HCT116 (cell line): ENCODE measurements at regions not wholly inside any gene's neighbourhood (a gene's known extent, or its start where the extent isn't known, plus 50 kb on each side); places are given as distances from the start of the nearest gene placed in this dataset.

Experiments used
- ATAC-seq: fragments of 200-7000 bp; cut with Tn5 transposase; 2 replicates; pipeline ENCODE4 v1.9.1; 2020; ENCODE audit warnings: mild to moderate bottlenecking, moderate library complexity
- BruUV-seq: library from RNA; stranded (reverse); fragments of 400-500 nt; replicated peaks from 2 replicates; lab custom pipeline; 2021; lab: Mats Ljungman, UMichigan
- CTCF ChIA-PET: fragments of 300-600 bp; sonication (Branson Sonifier 250); formaldehyde crosslinking; loops from one replicate; lab custom pipeline; 2021; ENCODE audit warnings: antibody characterized with exemption; lab: Charles Lee
- POLR2A ChIA-PET: fragments of 300-600, 350-600 bp; sonication (Branson Sonifier 250); formaldehyde crosslinking; loops from one replicate; lab custom pipeline; 2021; ENCODE audit warnings: antibody characterized with exemption; lab: Charles Lee
- RAD21 ChIA-PET, 2 experiments: fragments of 300-600 bp; sonication (Branson Sonifier 250); formaldehyde crosslinking; loops; one replicate each; lab custom pipeline; 2023; ENCODE audit warnings: low total read pairs in 2 of 2; ENCODE audit not compliant: uncharacterized antibody in 2 of 2, unreplicated experiment in 2 of 2, low non-redundant PET in 1 of 2; lab: Charles Lee
- DNase-seq: peaks from one replicate; pipeline ENCODE4 v3.0.0-alpha.2; 2010; ENCODE audit warnings: low read depth, low spot score
- H2AFZ ChIP-seq: fragments of 200-600 bp; shearing (Covaris generic), sonication (generic); 2 replicates; pipeline ENCODE4 v1.6.1; 2017; ENCODE audit warnings: low read depth, mixed run types, mixed read lengths, antibody characterized with exemption, low read length; ENCODE audit not compliant: poor library complexity, severe bottlenecking
- H3K27ac ChIP-seq: 2 replicates; pipeline ENCODE4 v1.5.1; 2012; ENCODE audit warnings: low read depth, low read length
- H3K27me3 ChIP-seq: fragments of 200-600 bp; sonication (generic); 2 replicates; pipeline ENCODE4 v1.6.1; 2016; ENCODE audit warnings: mixed run types, low read length, mixed read lengths; ENCODE audit not compliant: insufficient read depth
- H3K36me3 ChIP-seq, 2 experiments: fragments of 200-500 bp in 1 of 2; fragments of 200-600 bp in 1 of 2; sonication (Bioruptor generic) in 1 of 2; sonication (generic) in 1 of 2; 2 replicates each; pipeline versions ENCODE4 v1.5.1 to v1.6.1; 2014 to 2016; ENCODE audit warnings: low read length in 2 of 2, inconsistent platforms in 1 of 2, mixed read lengths in 1 of 2, mixed run types in 1 of 2; ENCODE audit not compliant: insufficient read depth in 2 of 2, control insufficient read depth in 1 of 2
- H3K4me1 ChIP-seq, 2 experiments: fragments of 200-600 bp in 1 of 2; sonication (generic) in 1 of 2; 2 replicates each; pipeline versions ENCODE4 v1.5.1 to v1.6.1; 2012 to 2017; ENCODE audit warnings: low read length in 2 of 2, inconsistent platforms in 1 of 2, mild to moderate bottlenecking in 1 of 2, mixed read lengths in 1 of 2, mixed run types in 1 of 2, moderate library complexity in 1 of 2; ENCODE audit not compliant: insufficient read depth in 2 of 2, control insufficient read depth in 1 of 2
- H3K4me2 ChIP-seq: fragments of 200-600 bp; sonication (generic); 2 replicates; pipeline ENCODE4 v1.6.1; 2017; ENCODE audit warnings: mixed run types, low read length, mixed read lengths
- H3K4me3 ChIP-seq, 2 experiments: fragments of 200-600 bp in 1 of 2; sonication (generic) in 1 of 2; replicated peaks in 1 of 2; 2 replicates each; pipeline ENCODE4 v1.5.1; 2011 to 2016; ENCODE audit warnings: low read length in 2 of 2, control low read depth in 1 of 2, low read depth in 1 of 2, mild to moderate bottlenecking in 1 of 2, mixed read lengths in 1 of 2, mixed run types in 1 of 2
- H3K79me2 ChIP-seq: fragments of 200-600 bp; sonication (generic); 2 replicates; pipeline ENCODE4 v1.6.1; 2017; ENCODE audit warnings: mild to moderate bottlenecking, mixed run types, low read length, moderate library complexity, mixed read lengths; ENCODE audit not compliant: insufficient read depth
- H3K9ac ChIP-seq: fragments of 200-600 bp; sonication (generic); 2 replicates; pipeline ENCODE4 v1.6.1; 2016; ENCODE audit warnings: low read length, mixed read lengths
- H3K9me2 ChIP-seq: fragments of 200-600 bp; sonication (generic), shearing (Covaris generic); 2 replicates; pipeline ENCODE4 v1.6.1; 2017; ENCODE audit warnings: mixed run types, mild to moderate bottlenecking, moderate library complexity; ENCODE audit not compliant: insufficient read depth
- H3K9me3 ChIP-seq, 2 experiments: fragments of 200-500 bp in 1 of 2; fragments of 200-600 bp in 1 of 2; sonication (Bioruptor generic) in 1 of 2; sonication (generic) in 1 of 2; 2 replicates each; pipeline ENCODE4 v1.6.1; 2014 to 2017; ENCODE audit warnings: low read length in 2 of 2, mixed read lengths in 2 of 2, inconsistent platforms in 1 of 2, low read depth in 1 of 2, mild to moderate bottlenecking in 1 of 2, mixed run types in 1 of 2, moderate library complexity in 1 of 2; ENCODE audit not compliant: control insufficient read depth in 1 of 2, insufficient read depth in 1 of 2
- H4K20me1 ChIP-seq: fragments of 200-600 bp; sonication (generic), shearing (Covaris generic); 2 replicates; pipeline ENCODE4 v1.6.1; 2017; ENCODE audit warnings: mixed run types, mild to moderate bottlenecking, moderate library complexity; ENCODE audit not compliant: insufficient read depth
- FOSL1 ChIP-seq: IDR thresholded peaks from 2 replicates; pipeline ENCODE4 v1.6.1; 2012; ENCODE audit warnings: low read depth
- POLR2A ChIP-seq: IDR thresholded peaks from 2 replicates; pipeline ENCODE4 v1.7.0; 2011; ENCODE audit warnings: borderline replicate concordance; ENCODE audit not compliant: insufficient read depth, insufficient read length; ENCODE audit errors: extremely low read depth
- POLR2AphosphoS5 ChIP-seq: IDR thresholded peaks from 2 replicates; pipeline ENCODE4 v1.6.1; 2011; ENCODE audit warnings: mild to moderate bottlenecking, low read depth, low read length, moderate library complexity
- RAD21 ChIP-seq: IDR thresholded peaks from 2 replicates; pipeline ENCODE4 v1.6.1; 2012; ENCODE audit warnings: low read depth, mild to moderate bottlenecking
- TCF7L2 ChIP-seq: IDR thresholded peaks from 2 replicates; pipeline ENCODE4 v1.7.0; 2011; ENCODE audit warnings: borderline replicate concordance, inconsistent platforms; ENCODE audit not compliant: insufficient read depth, insufficient read length; ENCODE audit errors: extremely low read depth
- YY1 ChIP-seq: IDR thresholded peaks from 2 replicates; pipeline ENCODE4 v1.6.1; 2011; ENCODE audit warnings: low read length, low read depth, moderate library complexity, mild to moderate bottlenecking; ENCODE audit not compliant: insufficient replicate concordance; ENCODE audit errors: extremely low read depth
- ZNF274 ChIP-seq: fragments of 200-500 bp; sonication (Bioruptor generic); IDR thresholded peaks from 2 replicates; pipeline ENCODE4 v1.6.1; 2014; ENCODE audit warnings: mild to moderate bottlenecking, low read depth, low read length, inconsistent platforms
- intact Hi-C: fragments of 100-400 bp; cut with micrococcal nuclease; formaldehyde crosslinking; loops from 2 replicates; pipeline ENCODE4 v1.10.0; 2022
- TF ChIP-seq, protein P1 (sequence below): IDR thresholded peaks from 2 replicates; pipeline ENCODE4 v1.6.1; 2011; ENCODE audit warnings: mild to moderate bottlenecking, low read length, moderate library complexity; ENCODE audit not compliant: insufficient replicate concordance; ENCODE audit errors: extremely low read depth

GRCh38 chr16:85554114-85554888 is 58.8 kb upstream of the GSE1 start:
- intact Hi-C loops = loop anchor here (2.0 to 10.0 kb wide), 2 partner anchors 56 to 130 kb away; no protein-coding TSS in a partner anchor
- ChIA-PET RAD21 (interaction anchor here (0.8 to 1.7 kb wide), 6 partner anchors 39 to 62 kb away, joined by 3 to 13 read pairs (median 4); no protein-coding TSS in a partner anchor), POLR2A (interaction anchor here (1.0 to 2.4 kb wide), 5 partner anchors 10 to 91 kb away, joined by 3 to 11 read pairs (median 4); partner anchors contain the start of gene GSE1), CTCF (interaction anchor here (1.0 to 3.3 kb wide), 11 partner anchors 10 to 138 kb away, joined by 3 to 31 read pairs (median 5); no protein-coding TSS in a partner anchor)
- BruUV-seq = no TSS peak
- Histone ChIP-seq H2AFZ (peak overlapping the region; percentile 58), H3K4me2 (peak overlapping the region; percentile 94), H3K9me2 (no peaks in the 10 kb centered on the region), H3K79me2 (no peaks in the 10 kb centered on the region), H4K20me1 (no peaks in the 10 kb centered on the region; the same call in 1 of the 2 replicates), H3K27me3 (no peaks in the 10 kb centered on the region), H3K4me1 (peaks cover 54 to 68% of the 10 kb centered on the region in 2 experiments), H3K9ac (peak overlapping the region; percentile 70), H3K4me3 (peak overlapping the region; percentile 75 to 83), H3K36me3 (no peaks in the 10 kb centered on the region), H3K27ac (peak overlapping the region; percentile 64), H3K9me3 (no peaks in the 10 kb centered on the region)
- peak; percentile 80 for DNase-seq
- TF ChIP-seq RAD21 (no peak), TCF7L2 (peak; percentile 90), POLR2AphosphoS5 (peak; percentile 54), FOSL1 (no peak), YY1 (peak; percentile 35), POLR2A (peak; percentile 42), ZNF274 (no peak)
- TF ChIP-seq, protein P1, sequence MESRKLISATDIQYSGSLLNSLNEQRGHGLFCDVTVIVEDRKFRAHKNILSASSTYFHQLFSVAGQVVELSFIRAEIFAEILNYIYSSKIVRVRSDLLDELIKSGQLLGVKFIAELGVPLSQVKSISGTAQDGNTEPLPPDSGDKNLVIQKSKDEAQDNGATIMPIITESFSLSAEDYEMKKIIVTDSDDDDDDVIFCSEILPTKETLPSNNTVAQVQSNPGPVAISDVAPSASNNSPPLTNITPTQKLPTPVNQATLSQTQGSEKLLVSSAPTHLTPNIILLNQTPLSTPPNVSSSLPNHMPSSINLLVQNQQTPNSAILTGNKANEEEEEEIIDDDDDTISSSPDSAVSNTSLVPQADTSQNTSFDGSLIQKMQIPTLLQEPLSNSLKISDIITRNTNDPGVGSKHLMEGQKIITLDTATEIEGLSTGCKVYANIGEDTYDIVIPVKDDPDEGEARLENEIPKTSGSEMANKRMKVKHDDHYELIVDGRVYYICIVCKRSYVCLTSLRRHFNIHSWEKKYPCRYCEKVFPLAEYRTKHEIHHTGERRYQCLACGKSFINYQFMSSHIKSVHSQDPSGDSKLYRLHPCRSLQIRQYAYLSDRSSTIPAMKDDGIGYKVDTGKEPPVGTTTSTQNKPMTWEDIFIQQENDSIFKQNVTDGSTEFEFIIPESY = peak; percentile 50
- ATAC-seq = peak; percentile 56
